Frontal cortex (tissue), 3 donors: ENCODE measurements at regions not wholly inside any gene's neighbourhood (a gene's known extent, or its start where the extent isn't known, plus 50 kb on each side); places are given as distances from the start of the nearest gene placed in this dataset.
"Not testable (repeated sequence)": the region's sequence is repeated elsewhere in the genome, so short reads cannot be mapped to it uniquely, and the experiment has no call there.

Source experiments
- DNase-seq, 2 donors: peaks; one replicate each; pipeline ENCODE4 v3.0.0; 2012; ENCODE audit warnings: low spot score in 2 of 2
- FAIRE-seq: peaks from 2 replicates; lab custom pipeline; 2012; peaks lifted over from hg19 to GRCh38; lab: Jason Lieb, UNC
- donor health status: control.
- donor health status: control.
- donor health status: control.

GRCh38 chr5:63245271-63245670 lies 666.7 kb downstream of the LRRC70 start:
- DNase-seq, result no peak
- FAIRE-seq, result no peak

GRCh38 chr5:63240063-63240755 lies 661.6 kb downstream of the LRRC70 start:
- FAIRE-seq (no peak), DNase-seq (no peak)

GRCh38 chr5:63233911-63234310 lies 655.3 kb downstream of the LRRC70 start:
- FAIRE-seq (no peak), DNase-seq (no peak)

- DNase-seq, result no peak
- no peak for FAIRE-seq
These were observed 654.7 kb downstream of the LRRC70 start for GRCh38 chr5:63233361-63233760.

DNA sequence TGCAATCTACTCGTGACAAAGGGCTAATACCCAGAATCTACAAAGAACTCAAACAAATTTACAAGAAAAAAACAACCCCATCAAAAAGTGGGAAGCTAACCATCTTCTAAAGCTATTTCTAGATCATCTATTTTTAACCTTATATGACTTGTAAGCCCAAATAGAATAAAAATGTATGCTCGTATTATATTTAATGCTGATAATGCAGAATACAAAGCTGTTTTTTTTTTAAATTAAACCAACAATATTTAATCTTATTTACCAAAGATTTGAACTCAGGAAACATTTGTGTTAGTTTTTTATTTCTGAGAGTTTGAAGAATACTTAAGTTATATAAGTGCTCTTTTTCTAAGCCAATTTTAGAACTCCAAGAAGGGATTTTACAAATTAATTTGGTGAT lies 652.1 kb downstream of the LRRC70 start:
- DNase-seq (no peak), FAIRE-seq (no peak)

DNA sequence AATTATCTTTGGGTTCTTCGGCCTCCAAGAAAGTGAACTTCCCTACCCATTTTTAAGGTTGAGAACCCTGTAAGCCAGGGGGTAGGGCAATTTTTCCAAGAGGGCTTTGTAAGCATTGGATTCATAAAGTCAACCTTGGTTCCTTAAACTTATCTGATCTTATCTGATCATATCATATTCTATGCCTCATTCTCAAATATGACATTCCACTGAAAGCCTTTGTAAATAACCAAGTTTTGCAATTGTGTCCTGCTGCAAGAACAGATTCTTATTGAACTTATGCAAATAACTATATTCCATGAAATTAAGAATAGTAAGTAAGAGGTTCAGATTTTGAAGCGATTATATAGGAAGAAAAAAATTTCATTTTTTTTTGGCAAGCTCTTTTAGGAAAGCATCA lies 649.5 kb downstream of the LRRC70 start:
- FAIRE-seq (no peak), DNase-seq (no peak)

- no peak for DNase-seq
- FAIRE-seq, result no peak
These were observed 641.6 kb downstream of the LRRC70 start for GRCh38 chr5:63220244-63220643.

- FAIRE-seq, result no peak
These were observed 638.8 kb downstream of the LRRC70 start for GRCh38 chr5:63217422-63217821.

GRCh38 chr5:63213256-63213655 lies 634.6 kb downstream of the LRRC70 start:
- DNase-seq, result no peak
- no peak for FAIRE-seq

More at GRCh38 chr5:63217422-63217821, 638.8 kb downstream of the LRRC70 start:
- DNase-seq, result no peak

DNA sequence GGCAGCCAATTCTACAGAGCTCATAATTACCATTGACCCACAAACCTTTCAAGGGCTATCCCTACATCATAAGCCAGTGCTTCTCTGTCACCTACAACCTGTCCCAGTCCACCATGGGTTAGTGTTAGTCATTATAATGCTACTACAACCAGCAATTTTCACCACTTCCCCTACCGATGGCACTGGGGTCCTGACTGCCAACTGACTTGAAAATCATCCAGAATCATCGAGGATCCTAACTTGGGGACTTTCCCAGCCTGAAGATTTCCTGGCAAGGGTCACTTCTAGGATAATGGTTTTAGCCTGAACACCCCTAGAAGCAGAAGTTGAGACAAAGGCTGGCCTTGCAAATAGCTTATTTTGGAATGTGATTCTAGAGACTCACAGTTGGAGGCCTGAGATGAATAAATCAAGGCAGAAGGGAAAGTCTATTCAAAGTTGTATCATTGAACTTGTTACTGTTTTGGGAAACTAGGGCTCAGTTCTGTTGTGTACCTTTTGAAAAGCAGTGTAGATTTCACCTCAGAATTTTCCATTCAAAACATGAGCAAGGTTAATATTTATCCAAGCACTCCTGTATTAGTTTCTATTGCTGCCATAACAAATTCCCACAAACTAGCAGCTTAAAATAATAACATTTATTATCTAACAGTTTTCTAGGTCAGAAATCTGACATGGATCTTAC lies 633.0 kb downstream of the LRRC70 start:
- no peak for FAIRE-seq
- DNase-seq, result no peak

DNA sequence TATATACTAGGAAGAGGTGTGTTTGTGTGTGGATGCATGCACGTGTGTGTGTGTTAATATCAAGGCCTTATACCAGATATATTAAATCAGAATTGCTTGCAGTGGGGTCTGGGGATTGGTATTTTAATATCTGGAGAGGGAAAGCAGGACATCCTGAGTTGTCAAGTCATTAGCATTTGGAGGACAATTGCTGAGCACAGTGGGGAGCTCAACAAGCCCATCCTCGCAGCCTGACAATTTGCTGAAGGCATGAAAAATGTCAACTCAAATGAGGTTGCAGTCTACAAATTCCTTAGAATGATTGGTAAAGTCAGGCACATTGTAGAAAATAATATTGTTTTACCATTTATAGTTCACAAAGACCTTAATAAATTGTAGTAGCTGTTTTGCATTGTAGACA lies 627.4 kb downstream of the LRRC70 start:
- DNase-seq (no peak), FAIRE-seq (no peak)

DNA sequence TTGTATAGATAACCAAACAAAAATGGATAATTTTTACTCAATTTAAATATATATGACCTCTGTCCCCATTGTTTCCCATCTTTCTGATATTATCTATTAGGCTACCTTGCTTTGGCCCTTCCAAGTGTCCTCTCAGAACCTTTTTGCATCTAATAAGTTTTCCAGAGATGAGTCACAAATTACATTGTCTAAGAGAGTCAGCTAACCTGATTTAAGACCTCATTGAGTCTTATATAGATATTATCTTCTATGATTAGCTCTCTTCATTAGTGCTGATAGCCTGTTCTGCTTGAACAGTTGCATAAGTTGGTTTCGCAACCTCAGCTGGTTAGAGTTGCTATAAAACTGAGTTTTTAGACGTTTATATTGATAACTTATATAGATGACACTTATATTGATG lies 623.1 kb downstream of the LRRC70 start:
- DNase-seq (no peak), FAIRE-seq (no peak)

GRCh38 chr5:63194126-63194525 lies 615.5 kb downstream of the LRRC70 start:
- DNase-seq, result no peak

GRCh38 chr5:63180190-63180589 lies 601.6 kb downstream of the LRRC70 start:
- not testable (repeated sequence) for FAIRE-seq, DNase-seq

More at GRCh38 chr5:63194126-63194525, 615.5 kb downstream of the LRRC70 start:
- no peak for FAIRE-seq

GRCh38 chr5:63175850-63176249 lies 597.2 kb downstream of the LRRC70 start:
- no peak for FAIRE-seq
- DNase-seq, result no peak

DNA sequence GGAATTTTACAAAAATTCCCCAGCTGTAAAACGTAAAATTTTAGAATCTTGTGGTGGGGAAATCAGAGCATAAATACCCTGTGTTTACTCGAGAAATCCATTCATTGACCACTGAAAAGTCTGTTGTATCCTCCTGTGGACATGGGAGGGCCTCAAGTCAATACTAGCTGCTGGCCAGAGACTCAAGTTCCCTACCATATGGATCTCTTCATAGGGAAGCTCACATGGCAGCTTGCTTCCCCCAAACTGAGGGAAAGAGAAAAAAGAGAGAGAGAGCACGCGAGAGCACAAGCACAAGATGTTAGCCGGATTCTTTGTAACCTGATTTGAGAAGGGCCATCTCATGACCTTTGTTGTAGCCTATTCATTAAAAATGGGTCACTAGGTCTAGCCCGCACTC lies 591.9 kb downstream of the LRRC70 start:
- FAIRE-seq, result no peak
- DNase-seq, result no peak

GRCh38 chr5:63164838-63165535 lies 586.4 kb downstream of the LRRC70 start:
- DNase-seq (no peak), FAIRE-seq (no peak)

- FAIRE-seq (no peak), DNase-seq (no peak)
These were observed 585.7 kb downstream of the LRRC70 start for GRCh38 chr5:63164339-63164738.

GRCh38 chr5:63155310-63155631 lies 576.7 kb downstream of the LRRC70 start:
- DNase-seq (no peak), FAIRE-seq (no peak)

DNA sequence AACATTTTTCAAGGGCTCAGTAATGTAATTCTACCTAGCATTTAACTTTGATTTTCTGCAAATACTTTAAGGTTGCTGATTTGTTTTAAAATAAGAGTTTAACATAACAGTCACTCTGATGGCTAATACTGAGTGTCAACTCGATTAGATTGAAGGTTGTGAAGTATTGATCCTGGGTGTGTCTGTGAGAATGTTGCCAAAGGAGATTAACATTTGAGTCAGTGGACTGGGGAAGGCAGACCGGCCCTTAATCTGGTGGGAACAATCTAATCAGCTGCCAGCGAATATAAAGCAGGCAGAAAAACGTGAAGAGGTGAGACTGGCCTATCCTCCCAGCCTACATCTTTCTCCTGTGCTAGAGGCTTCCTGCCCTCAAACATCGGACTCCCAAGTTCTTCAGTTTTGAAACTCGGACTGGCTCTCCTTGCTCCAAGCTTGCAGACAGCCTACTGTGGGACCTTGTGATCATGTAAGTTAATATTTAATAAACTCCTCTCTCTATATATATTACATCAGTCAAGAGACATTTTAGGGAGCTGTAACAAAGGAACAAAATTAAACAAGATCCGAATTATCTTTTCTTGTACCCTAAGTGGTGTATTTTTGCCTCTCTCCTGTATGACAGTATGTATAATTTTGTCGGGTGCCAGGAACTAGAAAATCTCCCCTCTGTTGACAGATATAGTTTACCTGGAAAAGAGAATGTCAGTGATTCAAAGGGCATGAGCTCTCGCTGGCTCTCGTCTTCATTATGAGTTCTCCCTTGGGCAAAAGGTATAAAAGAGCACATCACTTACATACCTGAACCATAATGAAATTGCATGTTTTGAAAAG lies 576.1 kb downstream of the LRRC70 start:
- FAIRE-seq (no peak), DNase-seq (no peak)
